Erythroblast (primary cell): ENCODE measurements at regions not wholly inside any gene's neighbourhood (a gene's known extent, or its start where the extent isn't known, plus 50 kb on each side); places are given as distances from the start of the nearest gene placed in this dataset.

Source experiments
- GATA1 ChIP-seq: IDR thresholded peaks from 2 replicates; pipeline ENCODE4 v1.6.1; 2011; ENCODE audit warnings: low read depth, mild to moderate bottlenecking, control low read depth, low read length, moderate library complexity
- POLR2A ChIP-seq: IDR thresholded peaks from 2 replicates; pipeline ENCODE4 v1.6.1; 2011; ENCODE audit warnings: mild to moderate bottlenecking, low read length

- TF ChIP-seq GATA1 (no peak), POLR2A (no peak)
Measured at GRCh38 chr16:50876263-50876662, 134.4 kb downstream of the CYLD start.
